ENCODE measurements at regions not wholly inside any gene's neighbourhood (a gene's known extent, or its start where the extent isn't known, plus 50 kb on each side); places are given as distances from the start of the nearest gene placed in this dataset.
"Not testable (repeated sequence)": the region's sequence is repeated elsewhere in the genome, so short reads cannot be mapped to it uniquely, and the experiment has no call there.

GRCh38 chr10:4599471-4599870 lies 226.5 kb upstream of the AKR1E2 start:
- H3K4me3 ChIP-seq, result no peak overlapping the region
- H3K4me1 ChIP-seq (ENCODE audit: control insufficient read depth in 1 of 2, low read depth in 2 of 2), result no peaks in the 10 kb centered on the region
- H3K9me3 ChIP-seq, result no peaks in the 10 kb centered on the region
- no peaks in the 10 kb centered on the region for H3K36me3 ChIP-seq
- no peak overlapping the region for H3K27ac ChIP-seq
- TF ChIP-seq CTCF (IDR thresholded peaks at IDR 0.05), result no peak
- DNase-seq (ENCODE audit: low spot score) (no peak), ATAC-seq (ENCODE audit: insufficient number of reproducible peaks, low FRiP score, low read depth) (no peak)
- no peaks in the 10 kb centered on the region for H3K27me3 ChIP-seq (replicated peaks; ENCODE audit: insufficient read depth)

GRCh38 chr10:4597898-4598297 lies 228.1 kb upstream of the AKR1E2 start:
- H3K27ac ChIP-seq; H3K4me1 ChIP-seq (ENCODE audit: control insufficient read depth in 1 of 2, low read depth in 2 of 2); H3K36me3 ChIP-seq; ATAC-seq (ENCODE audit: insufficient number of reproducible peaks, low FRiP score, low read depth); DNase-seq (ENCODE audit: low spot score); H3K27me3 ChIP-seq (replicated peaks; ENCODE audit: insufficient read depth); H3K9me3 ChIP-seq; H3K4me3 ChIP-seq: not testable (repeated sequence)

GRCh38 chr10:4596951-4597350 lies 229.1 kb upstream of the AKR1E2 start:
- no peak for TF ChIP-seq CTCF (IDR thresholded peaks at IDR 0.05)
- no peak overlapping the region for H3K27ac ChIP-seq
- no peaks in the 10 kb centered on the region for H3K9me3 ChIP-seq
- no peaks in the 10 kb centered on the region for H3K36me3 ChIP-seq
- no peak overlapping the region for H3K4me3 ChIP-seq
- H3K27me3 ChIP-seq (replicated peaks; ENCODE audit: insufficient read depth), result no peaks in the 10 kb centered on the region
- H3K4me1 ChIP-seq (ENCODE audit: control insufficient read depth in 1 of 2, low read depth in 2 of 2), result no peaks in the 10 kb centered on the region
- ATAC-seq (ENCODE audit: insufficient number of reproducible peaks, low FRiP score, low read depth), result no peak
- no peak for DNase-seq (ENCODE audit: low spot score)

- DNase-seq (ENCODE audit: low spot score) (no peak), ATAC-seq (ENCODE audit: insufficient number of reproducible peaks, low FRiP score, low read depth) (no peak)
- Histone ChIP-seq H3K4me1 (ENCODE audit: control insufficient read depth in 1 of 2, low read depth in 2 of 2) (no peaks in the 10 kb centered on the region), H3K36me3 (no peaks in the 10 kb centered on the region), H3K4me3 (no peak overlapping the region), H3K27ac (no peak overlapping the region), H3K9me3 (no peaks in the 10 kb centered on the region), H3K27me3 (replicated peaks; ENCODE audit: insufficient read depth) (no peaks in the 10 kb centered on the region)
- no peak for TF ChIP-seq CTCF (IDR thresholded peaks at IDR 0.05)
Observed at GRCh38 chr10:4595719-4596319, 230.2 kb upstream of the AKR1E2 start.

GRCh38 chr10:4590807-4591206 lies 235.2 kb upstream of the AKR1E2 start:
- ATAC-seq (ENCODE audit: insufficient number of reproducible peaks, low FRiP score, low read depth) (no peak), DNase-seq (ENCODE audit: low spot score) (no peak)
- TF ChIP-seq CTCF (IDR thresholded peaks at IDR 0.05), result no peak

GRCh38 chr10:4588824-4589223 lies 237.2 kb upstream of the AKR1E2 start:
- Histone ChIP-seq H3K27ac (no peak overlapping the region), H3K27me3 (replicated peaks; ENCODE audit: insufficient read depth) (no peaks in the 10 kb centered on the region), H3K4me3 (no peak overlapping the region), H3K4me1 (ENCODE audit: control insufficient read depth in 1 of 2, low read depth in 2 of 2) (peaks cover 3 to 13% of the 10 kb centered on the region in 2 donors), H3K36me3 (no peaks in the 10 kb centered on the region), H3K9me3 (no peaks in the 10 kb centered on the region)
- ATAC-seq (ENCODE audit: insufficient number of reproducible peaks, low FRiP score, low read depth), result no peak
- no peak for DNase-seq (ENCODE audit: low spot score)
- no peak for TF ChIP-seq CTCF (IDR thresholded peaks at IDR 0.05)

More at GRCh38 chr10:4590807-4591206, 235.2 kb upstream of the AKR1E2 start:
- H3K4me3 ChIP-seq, result no peak overlapping the region
- no peak overlapping the region for H3K27ac ChIP-seq
- H3K27me3 ChIP-seq (replicated peaks; ENCODE audit: insufficient read depth), result no peaks in the 10 kb centered on the region
- no peaks in the 10 kb centered on the region for H3K9me3 ChIP-seq
- no peaks in the 10 kb centered on the region for H3K36me3 ChIP-seq
- peaks cover 3 to 13% of the 10 kb centered on the region in 2 donors for H3K4me1 ChIP-seq (ENCODE audit: control insufficient read depth in 1 of 2, low read depth in 2 of 2)
